Sigmoid colon (tissue), 6 donors: ENCODE measurements at regions not wholly inside any gene's neighbourhood (a gene's known extent, or its start where the extent isn't known, plus 50 kb on each side); places are given as distances from the start of the nearest gene placed in this dataset.
"Not testable (repeated sequence)": the region's sequence is repeated elsewhere in the genome, so short reads cannot be mapped to it uniquely, and the experiment has no call there.

Source experiments
- DNase-seq: peaks from one replicate; pipeline ENCODE4 v3.0.0-alpha.2; 2019
- H3K27ac ChIP-seq, 4 donors: fragments of 200-600 bp; sonication (generic); one replicate each; pipeline ENCODE4 v1.5.1; 2016 to 2019; ENCODE audit warnings: mild to moderate bottlenecking in 1 of 4
- H3K27me3 ChIP-seq, 3 donors: fragments of 200-600 bp; sonication (generic); one replicate each; pipeline ENCODE4 v1.5.1; 2019; ENCODE audit warnings: mild to moderate bottlenecking in 1 of 3
- H3K36me3 ChIP-seq, 4 donors: fragments of 200-600 bp; sonication (generic); one replicate each; pipeline ENCODE4 v1.5.1; 2016 to 2019
- H3K4me1 ChIP-seq, 4 donors: fragments of 200-600 bp; sonication (generic); one replicate each; pipeline ENCODE4 v1.5.1; 2017 to 2019
- H3K4me3 ChIP-seq, 4 donors: fragments of 200-600 bp; sonication (generic); one replicate each; pipeline ENCODE4 v1.5.1; 2017 to 2019; ENCODE audit warnings: mild to moderate bottlenecking in 2 of 4, moderate library complexity in 1 of 4
- H3K9me3 ChIP-seq, 4 donors: fragments of 200-600 bp in 3 of 4; sonication (generic) in 3 of 4; one replicate each; pipeline versions ENCODE4 v1.5.1 to v1.6.1; 2013 to 2019
- EP300 ChIP-seq, 4 donors: sonication (generic); formaldehyde crosslinking; IDR thresholded peaks; one replicate each; pipeline ENCODE4 v1.6.1; 2017; ENCODE audit warnings: antibody characterized with exemption in 4 of 4
- POLR2A ChIP-seq, 2 donors: fragments of 450-650 bp; IDR thresholded peaks; one replicate each; pipeline ENCODE4 v1.6.1; 2016; ENCODE audit warnings: antibody characterized with exemption in 2 of 2, mild to moderate bottlenecking in 2 of 2, moderate library complexity in 2 of 2
- POLR2AphosphoS5 ChIP-seq, 4 donors: sonication (generic); formaldehyde crosslinking; IDR thresholded peaks; one replicate each; pipeline ENCODE4 v1.6.1; 2017; ENCODE audit warnings: antibody characterized with exemption in 4 of 4
- WGBS, 2 donors: extraction: QIAGEN DNeasy Blood & Tissue Kit; methylation state at CpG; one replicate each; pipeline ENCODE4 v1.1.7; 2013; 5-methylcytosine and 5-hydroxymethylcytosine counted together
- intact Hi-C: fragments of 100-400 bp; cut with DNase I; formaldehyde crosslinking; loops from one replicate; pipeline ENCODE4 v1.15.1; 2023
- TF ChIP-seq, protein P1 (sequence below), 4 experiments: fragments of 450-650 bp in 3 of 4; fragments of 200-600 bp in 1 of 4; IDR thresholded peaks; one replicate each; pipeline ENCODE4 v1.5.1; 2016 to 2019; ENCODE audit warnings: antibody characterized with exemption in 4 of 4, mild to moderate bottlenecking in 3 of 4, moderate library complexity in 2 of 4
- donor health status: healthy with polysubstance abuse.
- donor health status: healthy.

DNA sequence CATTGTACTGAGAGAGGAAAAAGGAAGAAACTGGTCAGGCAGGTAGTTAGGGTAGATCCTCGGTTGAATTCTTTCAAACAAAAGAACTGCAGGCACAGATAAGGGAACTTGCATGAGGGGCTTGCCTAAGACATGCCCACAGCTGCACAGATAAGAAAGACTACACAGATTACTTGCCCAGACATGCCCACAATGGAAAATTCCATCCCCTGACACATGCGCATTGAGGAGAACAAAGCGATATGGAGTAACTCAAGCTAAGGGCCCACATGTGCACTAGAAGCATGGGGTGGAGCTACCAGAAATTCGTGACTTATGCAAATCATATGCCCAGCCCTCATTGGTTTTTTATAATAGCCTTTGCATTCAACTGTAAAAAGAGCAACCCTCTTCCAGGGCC is 181.3 kb upstream of the ZNF521 start:
- Histone ChIP-seq H3K36me3 (no peaks in the 10 kb centered on the region), H3K27me3 (no peaks in the 10 kb centered on the region), H3K27ac (no peak overlapping the region), H3K9me3 (no peaks in the 10 kb centered on the region), H3K4me3 (no peak overlapping the region), H3K4me1 (no peaks in the 10 kb centered on the region)
- TF ChIP-seq EP300 (IDR thresholded peaks at IDR 0.05) (no peak), POLR2A (IDR thresholded peaks at IDR 0.05) (no peak), POLR2AphosphoS5 (IDR thresholded peaks at IDR 0.05) (no peak)
- no peak for DNase-seq
- 80 to 84% methylated on average over 4 of the region's 4 CpGs for WGBS, 2 donors
- intact Hi-C loops, result no loop called here

GRCh38 chr18:25531207-25531606 is 179.2 kb upstream of the ZNF521 start:
- Histone ChIP-seq H3K27ac (no peak overlapping the region), H3K27me3 (no peaks in the 10 kb centered on the region), H3K36me3 (no peaks in the 10 kb centered on the region), H3K9me3 (no peaks in the 10 kb centered on the region), H3K4me1 (no peaks in the 10 kb centered on the region), H3K4me3 (no peak overlapping the region)
- no peak for DNase-seq
- intact Hi-C loops, result no loop called here
- 13 to 57% methylated on average over 3 of the region's 3 CpGs for WGBS, 2 donors
- no peak for TF ChIP-seq EP300 (IDR thresholded peaks at IDR 0.05)
- no peak for TF ChIP-seq POLR2AphosphoS5 (IDR thresholded peaks at IDR 0.05)
- TF ChIP-seq POLR2A (IDR thresholded peaks at IDR 0.05), result no peak
- TF ChIP-seq, protein P1, sequence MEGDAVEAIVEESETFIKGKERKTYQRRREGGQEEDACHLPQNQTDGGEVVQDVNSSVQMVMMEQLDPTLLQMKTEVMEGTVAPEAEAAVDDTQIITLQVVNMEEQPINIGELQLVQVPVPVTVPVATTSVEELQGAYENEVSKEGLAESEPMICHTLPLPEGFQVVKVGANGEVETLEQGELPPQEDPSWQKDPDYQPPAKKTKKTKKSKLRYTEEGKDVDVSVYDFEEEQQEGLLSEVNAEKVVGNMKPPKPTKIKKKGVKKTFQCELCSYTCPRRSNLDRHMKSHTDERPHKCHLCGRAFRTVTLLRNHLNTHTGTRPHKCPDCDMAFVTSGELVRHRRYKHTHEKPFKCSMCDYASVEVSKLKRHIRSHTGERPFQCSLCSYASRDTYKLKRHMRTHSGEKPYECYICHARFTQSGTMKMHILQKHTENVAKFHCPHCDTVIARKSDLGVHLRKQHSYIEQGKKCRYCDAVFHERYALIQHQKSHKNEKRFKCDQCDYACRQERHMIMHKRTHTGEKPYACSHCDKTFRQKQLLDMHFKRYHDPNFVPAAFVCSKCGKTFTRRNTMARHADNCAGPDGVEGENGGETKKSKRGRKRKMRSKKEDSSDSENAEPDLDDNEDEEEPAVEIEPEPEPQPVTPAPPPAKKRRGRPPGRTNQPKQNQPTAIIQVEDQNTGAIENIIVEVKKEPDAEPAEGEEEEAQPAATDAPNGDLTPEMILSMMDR (IDR thresholded peaks at IDR 0.05), result no peak

DNA sequence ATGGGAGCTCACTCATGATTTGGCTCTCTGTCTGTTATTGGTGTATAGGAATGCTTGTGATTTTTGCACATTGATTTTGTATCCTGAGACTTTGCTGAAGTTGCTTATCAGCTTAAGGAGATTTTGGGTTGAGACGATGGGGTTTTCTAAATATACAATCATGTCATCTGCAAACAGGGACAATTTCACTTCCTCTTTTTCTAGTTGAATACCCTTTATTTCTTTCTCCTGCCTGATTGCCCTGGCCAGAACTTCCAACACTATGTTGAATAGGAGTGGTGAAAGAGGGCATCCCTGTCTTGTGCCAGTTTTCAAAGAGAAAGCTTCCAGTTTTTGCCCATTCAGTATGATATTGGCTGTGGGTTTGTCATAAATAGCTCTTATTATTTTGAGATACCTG is 173.8 kb upstream of the ZNF521 start:
- H3K36me3 ChIP-seq, H3K4me1 ChIP-seq, DNase-seq, H3K27me3 ChIP-seq, H3K27ac ChIP-seq, H3K4me3 ChIP-seq, intact Hi-C loops, H3K9me3 ChIP-seq: not testable (repeated sequence)
- 57 to 79% methylated on average over 1 of the region's 1 CpG for WGBS, 2 donors

GRCh38 chr18:25518716-25519053 is 166.7 kb upstream of the ZNF521 start:
- Histone ChIP-seq H3K4me1 (no peaks in the 10 kb centered on the region), H3K27me3 (no peaks in the 10 kb centered on the region), H3K27ac (no peak overlapping the region), H3K4me3 (no peak overlapping the region), H3K9me3 (no peaks in the 10 kb centered on the region), H3K36me3 (no peaks in the 10 kb centered on the region)
- WGBS, 2 donors, result 22 to 37% methylated on average over 3 of the region's 3 CpGs
- TF ChIP-seq POLR2AphosphoS5 (IDR thresholded peaks at IDR 0.05) (no peak), POLR2A (IDR thresholded peaks at IDR 0.05) (no peak), EP300 (IDR thresholded peaks at IDR 0.05) (no peak)
- TF ChIP-seq, protein P1 (IDR thresholded peaks at IDR 0.05), result no peak
- intact Hi-C loops, result no loop called here
- DNase-seq, result no peak

- intact Hi-C loops, result no loop called here
- no peak overlapping the region for H3K4me3 ChIP-seq
- 33 to 51% methylated on average over 6 of the region's 6 CpGs for WGBS, 2 donors
These were observed 166.1 kb upstream of the ZNF521 start for GRCh38 chr18:25517881-25518715.

More at GRCh38 chr18:25517881-25518715, 166.1 kb upstream of the ZNF521 start:
- TF ChIP-seq EP300 (IDR thresholded peaks at IDR 0.05), result no peak
- TF ChIP-seq, protein P1 (IDR thresholded peaks at IDR 0.05), result no peak
- no peaks in the 10 kb centered on the region for H3K36me3 ChIP-seq
- no peak overlapping the region for H3K27ac ChIP-seq
- H3K9me3 ChIP-seq, result no peaks in the 10 kb centered on the region
- no peaks in the 10 kb centered on the region for H3K4me1 ChIP-seq
- DNase-seq, result no peak
- H3K27me3 ChIP-seq, result no peaks in the 10 kb centered on the region
